HS-5 (cell line): ENCODE measurements at regions not wholly inside any gene's neighbourhood (a gene's known extent, or its start where the extent isn't known, plus 50 kb on each side); places are given as distances from the start of the nearest gene placed in this dataset.
"Not testable (repeated sequence)": the region's sequence is repeated elsewhere in the genome, so short reads cannot be mapped to it uniquely, and the experiment has no call there.

Experiments
- DNase-seq: peaks from one replicate; pipeline ENCODE4 v3.0.0-alpha.2; 2012; ENCODE audit warnings: low read depth

- DNase-seq = no peak
Observed at GRCh38 chr21:23039846-23040245, 2041.6 kb downstream of the NCAM2 start.

DNA sequence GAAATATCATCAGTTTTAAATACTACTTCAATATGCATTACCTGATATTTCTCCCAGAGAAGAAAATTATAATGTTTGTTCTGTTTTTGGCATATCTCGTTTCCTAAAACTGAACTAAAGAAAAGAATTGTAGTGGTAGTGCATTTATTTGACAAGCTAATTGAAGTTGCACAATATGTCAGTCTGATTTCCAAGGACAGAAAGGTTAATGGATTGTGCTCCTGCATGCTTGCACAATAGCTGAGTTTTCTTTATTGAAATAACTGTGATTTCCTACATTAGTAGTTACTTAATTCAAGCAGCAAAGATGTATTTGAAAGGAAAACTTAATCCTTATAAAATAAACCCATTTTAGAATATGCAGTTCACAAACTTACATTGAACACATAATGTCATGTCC is 2047.7 kb downstream of the NCAM2 start:
- no peak for DNase-seq

DNA sequence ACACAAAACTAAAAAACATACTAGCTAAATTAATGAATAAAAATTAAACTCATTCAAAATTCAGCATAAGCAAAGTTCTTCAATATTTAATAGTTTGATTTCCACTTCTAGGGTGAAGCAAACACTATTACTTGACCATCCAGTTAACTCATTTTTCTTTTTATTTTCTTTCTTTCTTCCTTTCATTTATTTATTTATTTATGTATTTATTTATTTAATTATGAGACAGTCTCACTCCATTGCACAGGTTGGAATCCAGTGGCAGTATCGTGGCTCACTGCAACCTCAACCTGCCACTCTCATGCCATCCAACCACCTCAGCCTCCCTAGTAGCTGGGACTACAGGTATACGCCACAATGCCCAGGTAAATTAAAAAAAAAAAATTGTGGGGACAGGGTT is 2069.5 kb downstream of the NCAM2 start:
- no peak for DNase-seq

GRCh38 chr21:23083242-23083641 is 2085.0 kb downstream of the NCAM2 start:
- no peak for DNase-seq

DNA sequence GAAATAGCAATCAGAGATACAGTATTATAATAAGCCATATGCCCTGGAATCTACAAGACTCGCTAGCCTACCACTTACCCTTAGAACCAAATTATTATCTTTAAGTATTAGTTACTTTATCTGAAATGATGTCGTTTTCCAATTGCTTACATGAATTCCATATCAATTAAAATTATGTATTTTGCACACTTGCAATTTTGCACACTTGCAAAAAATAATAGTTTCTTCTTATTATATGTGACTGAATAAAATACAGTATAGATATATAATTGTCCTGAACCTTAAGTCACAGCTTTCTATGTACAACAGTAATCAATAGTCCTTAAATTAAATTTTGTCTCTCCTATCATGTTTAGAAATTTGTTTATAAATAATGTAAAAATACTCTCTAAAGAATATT is 2095.1 kb downstream of the NCAM2 start:
- no peak for DNase-seq

GRCh38 chr21:23099185-23099584 is 2101.0 kb downstream of the NCAM2 start:
- no peak for DNase-seq

GRCh38 chr21:23101111-23101510 is 2102.9 kb downstream of the NCAM2 start:
- DNase-seq = no peak

GRCh38 chr21:23108533-23108932 is 2110.3 kb downstream of the NCAM2 start:
- no peak for DNase-seq

DNA sequence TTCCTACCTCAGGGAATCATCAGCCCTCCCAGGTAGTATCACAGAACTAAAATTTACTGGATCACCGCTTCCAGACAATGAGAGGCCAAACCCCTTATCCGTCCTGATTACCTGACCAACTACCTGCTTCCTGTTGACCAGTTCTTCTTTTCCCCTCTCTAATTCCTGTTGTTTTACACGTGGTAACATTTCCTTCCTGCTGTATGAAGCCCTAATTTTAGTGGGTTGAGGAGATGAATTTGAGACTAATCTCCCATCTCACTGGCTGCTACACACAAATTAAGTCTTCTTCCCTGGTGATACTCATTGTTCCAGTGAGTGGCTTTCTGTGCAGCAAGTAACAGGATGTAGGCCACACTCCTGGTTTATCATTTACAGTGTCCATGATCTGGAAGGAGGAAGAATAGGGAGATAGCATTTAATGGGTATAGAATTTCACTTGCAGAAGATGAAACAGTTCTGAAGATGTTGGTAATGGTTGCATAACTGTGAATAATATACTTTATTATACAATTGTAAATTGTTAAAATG is 2112.9 kb downstream of the NCAM2 start:
- DNase-seq = no peak

DNA sequence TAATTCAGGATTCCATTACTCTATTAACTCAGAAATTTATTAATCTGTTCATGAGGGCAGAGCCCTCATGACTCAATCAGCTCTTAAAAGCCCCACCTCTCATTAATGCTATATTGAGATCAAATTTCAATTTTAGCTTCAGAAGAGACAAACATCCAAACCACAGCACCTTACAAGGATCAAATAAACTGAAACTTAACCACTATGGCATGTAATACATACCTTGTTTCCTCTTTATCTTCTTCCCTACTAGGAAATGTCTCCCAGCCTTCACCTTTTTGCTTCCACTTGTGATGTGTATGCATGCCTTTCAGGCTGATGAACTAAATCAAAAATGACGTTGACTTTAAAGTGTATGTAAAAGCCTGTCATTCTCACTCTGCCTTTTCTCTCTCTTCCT is 2121.3 kb downstream of the NCAM2 start:
- DNase-seq = no peak

DNA sequence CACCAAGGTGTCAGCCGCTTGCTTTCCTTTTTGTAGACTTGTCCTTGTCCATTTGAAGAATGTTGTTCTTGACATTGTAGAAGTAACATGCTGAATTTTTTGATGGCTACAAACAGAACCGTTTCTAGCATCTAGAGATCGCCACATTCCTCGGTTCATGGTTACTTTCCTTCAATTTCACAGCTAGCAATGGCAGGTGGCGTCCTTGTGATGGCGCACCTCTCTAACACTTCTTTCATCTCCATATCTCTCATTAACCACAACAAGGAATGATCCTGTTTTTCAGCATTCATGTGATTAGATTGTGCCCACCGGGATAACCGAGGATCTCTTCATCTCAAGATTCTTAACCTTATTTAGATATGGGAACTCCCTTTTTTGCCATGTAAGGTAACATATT is 2129.8 kb downstream of the NCAM2 start:
- DNase-seq = no peak

DNA sequence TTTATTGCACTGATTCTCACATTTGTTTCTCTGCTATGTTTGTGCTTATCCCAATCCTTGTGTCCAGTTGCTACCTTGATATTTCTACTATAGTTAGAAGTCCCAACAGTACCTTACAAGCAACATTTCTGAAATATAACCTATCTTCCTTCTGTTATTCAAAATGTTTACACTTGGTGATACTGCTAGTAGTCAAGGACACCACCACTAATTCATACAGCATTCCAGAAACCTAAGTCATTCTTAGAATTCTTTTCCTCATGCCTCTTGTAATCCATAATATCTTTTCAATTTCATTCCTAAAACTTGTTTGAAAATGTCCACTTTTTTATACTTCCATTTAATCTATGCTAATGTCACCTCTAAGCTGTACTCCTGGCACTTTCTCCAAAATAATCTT is 2132.1 kb downstream of the NCAM2 start:
- no peak for DNase-seq

- DNase-seq = no peak
Observed at GRCh38 chr21:23131177-23131576, 2133.0 kb downstream of the NCAM2 start.

DNA sequence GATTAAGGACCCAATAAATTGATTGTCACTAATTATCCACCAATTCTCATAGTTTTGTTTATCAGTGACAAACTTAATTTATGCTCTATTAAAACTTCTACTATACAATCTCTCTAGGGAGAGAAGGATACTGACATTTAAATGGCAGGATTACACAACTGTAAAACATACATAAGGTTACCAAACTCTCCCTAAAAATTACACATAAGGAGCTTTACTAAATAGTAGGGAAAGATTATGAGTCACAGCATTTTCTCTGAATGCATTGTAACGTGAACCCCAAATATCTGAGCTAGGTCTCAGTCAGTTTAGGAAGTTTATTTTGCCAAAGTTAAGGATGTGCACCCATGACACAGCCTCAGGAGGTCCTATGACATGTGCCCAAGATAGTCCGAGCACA is 2140.6 kb downstream of the NCAM2 start:
- no peak for DNase-seq

- no peak for DNase-seq
Observed at GRCh38 chr21:23152130-23152529, 2153.9 kb downstream of the NCAM2 start.

DNA sequence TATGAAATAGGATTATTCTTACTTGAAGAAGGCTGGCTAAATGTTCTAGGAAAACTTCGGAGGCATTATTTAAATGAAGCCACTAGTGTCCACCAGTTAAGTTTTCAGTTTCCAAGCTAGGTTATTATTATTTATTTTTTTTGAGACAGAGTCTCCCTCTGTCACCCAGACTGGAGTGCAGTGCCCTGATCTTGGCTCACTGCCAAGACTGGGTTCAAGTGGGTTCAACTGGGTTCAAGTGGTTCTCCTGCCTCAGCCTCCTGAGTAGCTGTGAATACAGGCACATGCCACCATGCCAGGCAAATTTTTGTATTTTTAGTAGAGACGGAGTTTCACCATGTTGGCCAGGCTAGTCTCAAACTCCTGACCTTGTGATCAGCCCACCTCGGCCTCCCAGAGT is 2155.6 kb downstream of the NCAM2 start:
- not testable (repeated sequence) for DNase-seq

DNA sequence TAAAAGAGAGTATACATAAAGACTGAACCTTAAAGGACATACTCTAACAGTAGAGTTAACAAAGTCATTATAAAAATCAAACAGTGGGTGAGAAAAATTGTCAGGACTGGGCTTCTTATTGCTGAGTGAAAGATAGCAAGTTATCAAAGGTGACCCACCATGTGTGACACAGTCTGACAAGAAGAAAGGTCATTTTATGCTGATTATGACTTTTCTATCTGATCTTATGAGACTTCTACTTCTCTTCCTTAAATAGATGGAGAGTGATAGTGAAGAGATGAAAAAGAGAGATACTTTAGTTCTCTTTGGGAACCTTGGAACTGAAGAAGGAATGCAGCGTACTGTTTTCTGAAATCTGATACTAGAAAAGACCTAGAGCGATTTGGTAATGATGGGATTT is 2157.1 kb downstream of the NCAM2 start:
- DNase-seq = no peak

GRCh38 chr21:23160914-23161313 is 2162.7 kb downstream of the NCAM2 start:
- no peak for DNase-seq

DNA sequence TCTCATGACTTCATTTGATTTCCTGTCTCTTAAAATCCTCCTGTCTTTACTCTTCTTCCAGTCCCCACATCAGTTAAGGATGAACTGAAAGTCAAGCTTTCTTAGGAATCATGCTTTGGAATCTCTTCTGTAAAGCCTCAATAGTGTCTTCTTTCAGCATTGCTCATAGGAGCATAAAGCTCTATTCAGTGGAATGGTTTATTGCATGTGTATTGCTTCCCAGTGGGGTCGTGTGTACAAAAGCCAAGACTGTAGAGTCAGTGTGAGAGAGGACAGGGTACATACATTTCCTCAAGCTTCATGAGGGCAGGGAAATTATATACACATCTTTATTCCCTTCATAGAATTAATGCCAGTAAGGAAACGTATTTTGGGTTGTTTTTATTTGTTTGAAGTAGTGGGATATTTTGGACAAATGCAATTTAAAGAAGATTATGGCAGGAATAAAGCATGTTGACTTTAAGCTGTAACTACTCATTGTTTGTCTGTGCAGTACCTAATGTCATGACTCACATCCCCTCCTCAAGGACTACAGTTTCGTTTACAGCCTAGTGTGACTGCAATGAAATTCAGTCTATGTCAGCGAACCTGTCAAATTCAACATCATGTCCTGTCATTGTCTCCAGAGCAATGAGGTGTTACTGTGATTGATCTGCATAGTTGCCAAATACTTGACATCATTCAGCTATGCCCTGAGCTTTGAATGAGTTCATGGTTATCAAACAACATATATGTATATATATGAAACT is 2164.2 kb downstream of the NCAM2 start:
- DNase-seq = peak; percentile 15
